ENCODE measurements at regions not wholly inside any gene's neighbourhood (a gene's known extent, or its start where the extent isn't known, plus 50 kb on each side); places are given as distances from the start of the nearest gene placed in this dataset.

- no peaks in the 10 kb centered on the region for H3K27me3 ChIP-seq
- H3K9me3 ChIP-seq = no peaks in the 10 kb centered on the region
- no peak overlapping the region for H3K27ac ChIP-seq
- TF ChIP-seq POLR2A (IDR thresholded peaks at IDR 0.05) (no peak), CTCF (IDR thresholded peaks at IDR 0.05) (no peak)
- intact Hi-C loops (cut with DNase I; ENCODE audit: low total_unique reads) = no loop called here
- H3K36me3 ChIP-seq = no peaks in the 10 kb centered on the region
- H3K4me3 ChIP-seq = no peak overlapping the region
- no peak for DNase-seq
- H3K4me1 ChIP-seq = no peaks in the 10 kb centered on the region
Observed at GRCh38 chr6:165826487-165827189, 163.6 kb upstream of the PDE10A start.

- Histone ChIP-seq H3K4me1 (no peaks in the 10 kb centered on the region), H3K4me3 (no peak overlapping the region), H3K9me3 (no peaks in the 10 kb centered on the region), H3K27ac (no peak overlapping the region), H3K36me3 (no peaks in the 10 kb centered on the region), H3K27me3 (no peaks in the 10 kb centered on the region)
- intact Hi-C loops (cut with DNase I; ENCODE audit: low total_unique reads) = no loop called here
- DNase-seq = no peak
- no peak for TF ChIP-seq CTCF (IDR thresholded peaks at IDR 0.05)
- no peak for TF ChIP-seq POLR2A (IDR thresholded peaks at IDR 0.05)
Observed at GRCh38 chr6:165825256-165825815, 162.3 kb upstream of the PDE10A start.

DNA sequence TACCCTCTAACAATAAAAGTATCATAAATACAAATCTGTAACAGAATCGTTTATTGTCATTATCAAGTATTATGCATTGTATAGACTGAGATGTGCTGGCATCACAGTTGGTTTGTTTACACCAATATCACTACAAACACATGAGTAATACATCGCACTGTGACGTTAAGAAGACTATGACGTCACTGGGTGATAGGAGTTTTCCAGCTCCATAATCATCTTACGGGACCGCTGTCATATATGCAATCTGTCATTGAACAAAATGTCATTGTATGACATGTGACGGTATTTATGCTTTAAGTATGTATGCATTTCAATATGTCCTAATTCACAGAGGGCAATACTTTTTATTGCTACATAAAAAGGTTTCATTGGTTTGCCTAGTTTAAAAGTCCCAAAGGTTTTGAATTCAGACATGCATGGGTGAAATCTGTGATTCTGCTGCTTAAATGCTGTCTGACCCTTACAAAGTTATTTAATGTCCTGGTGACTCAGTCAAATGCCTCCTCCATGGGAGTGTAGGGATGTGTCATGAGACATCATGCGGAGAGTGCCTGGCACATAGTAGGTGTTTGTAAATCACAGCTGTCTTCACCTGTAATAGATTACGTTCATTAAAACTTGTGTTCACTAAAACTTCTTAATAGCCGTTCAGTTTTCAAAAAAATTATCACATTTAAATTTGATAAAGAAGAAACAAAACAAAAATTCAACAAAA is 160.7 kb upstream of the PDE10A start:
- intact Hi-C loops (cut with DNase I; ENCODE audit: low total_unique reads) = no loop called here
- no peak for TF ChIP-seq CTCF (IDR thresholded peaks at IDR 0.05)
- no peak for TF ChIP-seq POLR2A (IDR thresholded peaks at IDR 0.05)
- Histone ChIP-seq H3K4me3 (no peak overlapping the region), H3K27me3 (no peaks in the 10 kb centered on the region), H3K4me1 (no peaks in the 10 kb centered on the region), H3K9me3 (no peaks in the 10 kb centered on the region), H3K36me3 (no peaks in the 10 kb centered on the region), H3K27ac (no peak overlapping the region)
- no peak for DNase-seq

- H3K27me3 ChIP-seq = no peaks in the 10 kb centered on the region
- no peak overlapping the region for H3K4me3 ChIP-seq
- DNase-seq = no peak
- no peak overlapping the region for H3K27ac ChIP-seq
- H3K36me3 ChIP-seq = no peaks in the 10 kb centered on the region
- H3K9me3 ChIP-seq = no peaks in the 10 kb centered on the region
- intact Hi-C loops (cut with DNase I; ENCODE audit: low total_unique reads) = no loop called here
- no peaks in the 10 kb centered on the region for H3K4me1 ChIP-seq
- TF ChIP-seq POLR2A (IDR thresholded peaks at IDR 0.05) = no peak
- no peak for TF ChIP-seq CTCF (IDR thresholded peaks at IDR 0.05)
Observed at GRCh38 chr6:165822501-165822900, 159.5 kb upstream of the PDE10A start.

DNA sequence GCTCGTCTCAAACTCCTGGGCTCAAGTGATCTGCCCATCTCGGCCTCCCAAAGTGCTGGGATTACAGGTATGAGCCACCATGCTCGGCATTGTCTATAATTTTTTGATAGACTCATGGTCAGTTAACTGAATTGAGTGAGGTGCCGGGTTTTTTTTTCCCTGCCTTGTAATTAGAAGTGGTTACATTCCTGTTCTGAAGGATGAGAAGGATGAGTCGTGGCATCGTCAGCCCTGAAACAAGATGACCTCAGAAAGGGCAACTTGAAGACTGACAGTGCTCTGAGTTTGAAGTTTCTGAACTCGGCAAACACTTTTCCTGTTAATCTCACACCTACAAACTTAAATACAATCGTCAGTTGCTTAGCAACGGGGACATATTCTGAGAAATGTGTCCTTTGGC is 158.7 kb upstream of the PDE10A start:
- no peak overlapping the region for H3K4me3 ChIP-seq
- no peaks in the 10 kb centered on the region for H3K36me3 ChIP-seq
- TF ChIP-seq CTCF (IDR thresholded peaks at IDR 0.05) = no peak
- TF ChIP-seq POLR2A (IDR thresholded peaks at IDR 0.05) = no peak
- DNase-seq = no peak
- no peaks in the 10 kb centered on the region for H3K27me3 ChIP-seq
- no peak overlapping the region for H3K27ac ChIP-seq
- no peaks in the 10 kb centered on the region for H3K4me1 ChIP-seq
- no peaks in the 10 kb centered on the region for H3K9me3 ChIP-seq
- intact Hi-C loops (cut with DNase I; ENCODE audit: low total_unique reads) = no loop called here

All from uterus (tissue), 3 donors.